AG09309 (cell line): ENCODE measurements at regions not wholly inside any gene's neighbourhood (a gene's known extent, or its start where the extent isn't known, plus 50 kb on each side); places are given as distances from the start of the nearest gene placed in this dataset.
"Not testable (repeated sequence)": the region's sequence is repeated elsewhere in the genome, so short reads cannot be mapped to it uniquely, and the experiment has no call there.

ENCODE experiments used
- DNase-seq: peaks from one replicate; pipeline ENCODE4 v3.0.0-alpha.2; 2010; ENCODE audit warnings: low read depth
- H3K4me3 ChIP-seq: 2 replicates; pipeline ENCODE4 v1.5.1; 2011; ENCODE audit warnings: mild to moderate bottlenecking, low read depth, low read length, moderate library complexity; ENCODE audit not compliant: control insufficient read depth
- CTCF ChIP-seq: IDR thresholded peaks from 2 replicates; pipeline ENCODE4 v1.5.1; 2011; ENCODE audit warnings: mild to moderate bottlenecking, low read depth, low read length, inconsistent platforms; ENCODE audit not compliant: insufficient read depth, control insufficient read depth; ENCODE audit errors: missing control alignments

- H3K4me3 ChIP-seq = no peak overlapping the region
- TF ChIP-seq CTCF = no peak
- no peak for DNase-seq
Observed at GRCh38 chr1:57591842-57592241, 168.0 kb upstream of the DAB1 start.

GRCh38 chr1:57590978-57591377 lies 167.1 kb upstream of the DAB1 start:
- H3K4me3 ChIP-seq = no peak overlapping the region
- no peak for TF ChIP-seq CTCF
- DNase-seq = no peak

GRCh38 chr1:57586842-57587241 lies 163.0 kb upstream of the DAB1 start:
- no peak overlapping the region for H3K4me3 ChIP-seq
- TF ChIP-seq CTCF = no peak
- no peak for DNase-seq

DNA sequence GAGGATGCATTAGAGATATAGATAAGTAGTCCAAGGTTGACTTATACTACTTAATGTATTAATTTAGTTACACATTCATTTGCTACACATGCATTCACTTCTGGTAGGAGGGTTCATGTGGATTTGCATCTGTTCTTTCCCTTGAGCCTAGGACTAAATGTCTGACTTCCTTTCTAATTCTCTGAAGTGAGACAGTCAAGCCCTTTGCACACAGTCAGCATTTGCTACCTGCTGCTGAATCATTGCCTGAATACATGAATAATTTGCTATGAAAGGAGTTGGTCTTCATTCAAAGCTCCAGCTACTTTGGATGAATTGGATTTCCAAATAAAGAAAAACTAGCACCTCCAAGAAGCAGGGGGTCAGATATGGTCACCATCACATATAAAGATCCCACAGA lies 154.8 kb upstream of the DAB1 start:
- TF ChIP-seq CTCF = no peak
- H3K4me3 ChIP-seq = no peak overlapping the region
- DNase-seq = no peak

DNA sequence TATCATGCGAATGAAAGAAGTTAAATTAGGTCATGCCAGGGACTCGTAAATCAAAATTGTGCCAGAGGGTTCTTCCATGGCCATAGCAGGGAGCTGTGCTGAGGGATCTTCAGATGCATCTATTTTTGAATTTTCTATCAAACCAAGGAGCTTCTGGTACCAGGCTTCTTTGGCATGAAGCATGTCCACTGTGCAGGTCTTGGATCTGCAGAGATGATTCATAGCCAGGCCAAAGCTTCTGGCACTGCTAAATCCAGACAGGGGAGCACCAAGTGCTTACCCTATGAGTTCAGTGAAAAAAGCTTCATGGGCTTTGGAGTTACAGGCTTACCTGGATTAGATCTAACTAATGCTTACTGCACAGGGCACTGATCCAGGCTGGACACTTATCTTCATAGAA lies 154.2 kb upstream of the DAB1 start:
- no peak for TF ChIP-seq CTCF
- DNase-seq = no peak
- no peak overlapping the region for H3K4me3 ChIP-seq

DNA sequence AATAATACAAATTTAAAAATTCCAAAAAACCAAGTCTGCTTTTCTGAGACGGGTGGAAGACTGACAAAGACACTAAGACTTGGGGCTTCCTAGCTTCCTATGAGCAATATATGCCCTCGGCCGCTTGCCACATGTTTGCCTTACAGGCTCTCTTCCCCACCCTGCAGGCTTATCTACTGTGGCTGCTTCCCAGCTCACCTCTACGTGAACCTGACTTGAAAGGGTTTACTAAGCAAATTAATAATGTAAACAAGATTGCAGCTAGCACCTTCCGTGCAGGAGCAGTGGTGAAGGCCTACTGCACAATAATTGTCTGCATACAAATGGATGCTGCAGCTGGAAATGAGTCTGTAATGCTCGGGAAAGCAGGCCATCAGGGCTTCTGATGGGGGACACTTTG lies 152.9 kb upstream of the DAB1 start:
- TF ChIP-seq CTCF = no peak
- no peak for DNase-seq

DNA sequence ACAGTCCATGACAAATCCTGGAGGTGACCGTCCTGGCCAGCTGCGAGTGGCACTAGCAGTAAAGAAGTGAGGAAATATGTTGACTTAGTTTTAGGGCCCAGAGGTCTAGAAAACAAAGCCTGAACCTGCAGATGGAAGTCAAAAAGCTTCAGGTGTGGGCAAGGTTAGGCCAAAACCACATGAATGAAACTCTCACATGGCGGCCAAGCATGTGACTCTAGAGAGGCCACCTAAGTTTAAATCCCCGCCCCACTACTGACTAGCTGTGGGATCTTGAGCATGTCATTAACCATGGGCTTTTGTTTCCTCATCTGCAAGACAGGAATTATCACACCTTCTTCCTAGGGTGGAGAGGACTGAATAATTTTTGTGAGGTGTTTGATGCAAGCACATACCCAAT lies 148.2 kb upstream of the DAB1 start:
- H3K4me3 ChIP-seq = no peak overlapping the region
- no peak for TF ChIP-seq CTCF
- DNase-seq = no peak

More for the DNA sequence above, 152.9 kb upstream of the DAB1 start:
- H3K4me3 ChIP-seq = no peak overlapping the region

GRCh38 chr1:57558066-57558465 lies 134.2 kb upstream of the DAB1 start:
- not testable (repeated sequence) for DNase-seq, H3K4me3 ChIP-seq
